H1 (cell line): ENCODE measurements at regions not wholly inside any gene's neighbourhood (a gene's known extent, or its start where the extent isn't known, plus 50 kb on each side); places are given as distances from the start of the nearest gene placed in this dataset.

ENCODE experiments used
- ATF3 ChIP-seq: IDR thresholded peaks from 2 replicates; pipeline ENCODE4 v1.6.1; 2011; ENCODE audit warnings: low read depth, mild to moderate bottlenecking, low read length; ENCODE audit not compliant: insufficient read depth
- CHD2 ChIP-seq: IDR thresholded peaks from 2 replicates; pipeline ENCODE4 v1.6.1; 2012; ENCODE audit warnings: low read length, improper control_type of control experiment
- EP300 ChIP-seq, 2 experiments: IDR thresholded peaks; 1 replicate in 1 of 2; 2 replicates in 1 of 2; pipeline ENCODE4 v1.6.1; 2011 to 2012; ENCODE audit warnings: low read depth in 2 of 2, low read length in 2 of 2, mild to moderate bottlenecking in 2 of 2, borderline replicate concordance in 1 of 2, inconsistent platforms in 1 of 2, moderate library complexity in 1 of 2
- EZH2 ChIP-seq: fragments of 200-600 bp; sonication (generic); IDR thresholded peaks from 2 replicates; pipeline ENCODE4 v1.7.1; 2012; ENCODE audit warnings: low read depth, mild to moderate bottlenecking, moderate library complexity, low read length, inconsistent platforms; ENCODE audit not compliant: severe bottlenecking
- GABPA ChIP-seq: IDR thresholded peaks from 2 replicates; pipeline ENCODE4 v1.6.1; 2011; ENCODE audit warnings: mild to moderate bottlenecking, low read length, moderate library complexity, borderline replicate concordance; ENCODE audit not compliant: insufficient read depth
- POLR2A ChIP-seq, 2 experiments: IDR thresholded peaks; 1 replicate in 1 of 2; 2 replicates in 1 of 2; pipeline ENCODE4 v1.6.1; 2011; ENCODE audit warnings: low read depth in 2 of 2, low read length in 2 of 2, mild to moderate bottlenecking in 2 of 2; ENCODE audit errors: control extremely low read depth in 1 of 2
- RFX5 ChIP-seq: IDR thresholded peaks from 2 replicates; pipeline ENCODE4 v1.6.1; 2011; ENCODE audit warnings: low read depth, low read length, improper control_type of control experiment, borderline replicate concordance
- SIN3A ChIP-seq, 2 experiments: IDR thresholded peaks in 1 of 2; conservative IDR thresholded peaks in 1 of 2; 2 replicates each; pipeline ENCODE4 v1.6.1; 2011 to 2012; ENCODE audit warnings: low read length in 2 of 2, improper control_type of control experiment in 1 of 2, low read depth in 1 of 2, mild to moderate bottlenecking in 1 of 2
- SIRT6 ChIP-seq: IDR thresholded peaks from one replicate; pipeline ENCODE4 v1.7.1; 2012; ENCODE audit warnings: low read length, inconsistent platforms
- SUZ12 ChIP-seq: fragments of 200-600 bp; sonication (generic); IDR thresholded peaks from 2 replicates; pipeline ENCODE4 v1.6.1; 2012; ENCODE audit warnings: mild to moderate bottlenecking, inconsistent platforms, low read length, moderate library complexity, mixed read lengths
- TF ChIP-seq, protein P1 (sequence below), 3 experiments: IDR thresholded peaks; 1 replicate in 2 of 3; 2 replicates in 1 of 3; pipeline versions ENCODE4 v1.5.1 to v1.6.1; 2011; ENCODE audit warnings: low read length in 3 of 3, mild to moderate bottlenecking in 3 of 3, inconsistent platforms in 2 of 3, low read depth in 1 of 3, moderate library complexity in 1 of 3; ENCODE audit not compliant: insufficient read depth in 1 of 3; ENCODE audit errors: control extremely low read depth in 1 of 3

- no peak for TF ChIP-seq SUZ12
- TF ChIP-seq SIN3A (conservative IDR thresholded peaks at IDR 0.05 in 1 of 2, IDR thresholded peaks at IDR 0.05 in 1 of 2; ENCODE audit: low read depth in 1 of 2, low read length in 2 of 2) = no peak
- TF ChIP-seq, protein P1, sequence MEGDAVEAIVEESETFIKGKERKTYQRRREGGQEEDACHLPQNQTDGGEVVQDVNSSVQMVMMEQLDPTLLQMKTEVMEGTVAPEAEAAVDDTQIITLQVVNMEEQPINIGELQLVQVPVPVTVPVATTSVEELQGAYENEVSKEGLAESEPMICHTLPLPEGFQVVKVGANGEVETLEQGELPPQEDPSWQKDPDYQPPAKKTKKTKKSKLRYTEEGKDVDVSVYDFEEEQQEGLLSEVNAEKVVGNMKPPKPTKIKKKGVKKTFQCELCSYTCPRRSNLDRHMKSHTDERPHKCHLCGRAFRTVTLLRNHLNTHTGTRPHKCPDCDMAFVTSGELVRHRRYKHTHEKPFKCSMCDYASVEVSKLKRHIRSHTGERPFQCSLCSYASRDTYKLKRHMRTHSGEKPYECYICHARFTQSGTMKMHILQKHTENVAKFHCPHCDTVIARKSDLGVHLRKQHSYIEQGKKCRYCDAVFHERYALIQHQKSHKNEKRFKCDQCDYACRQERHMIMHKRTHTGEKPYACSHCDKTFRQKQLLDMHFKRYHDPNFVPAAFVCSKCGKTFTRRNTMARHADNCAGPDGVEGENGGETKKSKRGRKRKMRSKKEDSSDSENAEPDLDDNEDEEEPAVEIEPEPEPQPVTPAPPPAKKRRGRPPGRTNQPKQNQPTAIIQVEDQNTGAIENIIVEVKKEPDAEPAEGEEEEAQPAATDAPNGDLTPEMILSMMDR (IDR thresholded peaks at IDR 0.05; ENCODE audit: control extremely low read depth in 1 of 3, insufficient read depth in 1 of 3, low read depth in 1 of 3, low read length in 3 of 3) = no peak
- no peak for TF ChIP-seq GABPA
- no peak for TF ChIP-seq POLR2A (IDR thresholded peaks at IDR 0.05; ENCODE audit: control extremely low read depth in 1 of 2, low read depth in 2 of 2, low read length in 2 of 2)
- no peak for TF ChIP-seq EP300 (IDR thresholded peaks at IDR 0.05; ENCODE audit: borderline replicate concordance in 1 of 2, low read depth in 2 of 2, low read length in 2 of 2)
- TF ChIP-seq ATF3 = no peak
- no peak for TF ChIP-seq SIRT6
- TF ChIP-seq RFX5 = no peak
- no peak for TF ChIP-seq EZH2
- no peak for TF ChIP-seq CHD2
Observed at GRCh38 chr2:84065857-84066256, 393.2 kb downstream of the SUCLG1 start.
